ENCODE measurements at regions not wholly inside any gene's neighbourhood (a gene's known extent, or its start where the extent isn't known, plus 50 kb on each side); places are given as distances from the start of the nearest gene placed in this dataset.

DNA sequence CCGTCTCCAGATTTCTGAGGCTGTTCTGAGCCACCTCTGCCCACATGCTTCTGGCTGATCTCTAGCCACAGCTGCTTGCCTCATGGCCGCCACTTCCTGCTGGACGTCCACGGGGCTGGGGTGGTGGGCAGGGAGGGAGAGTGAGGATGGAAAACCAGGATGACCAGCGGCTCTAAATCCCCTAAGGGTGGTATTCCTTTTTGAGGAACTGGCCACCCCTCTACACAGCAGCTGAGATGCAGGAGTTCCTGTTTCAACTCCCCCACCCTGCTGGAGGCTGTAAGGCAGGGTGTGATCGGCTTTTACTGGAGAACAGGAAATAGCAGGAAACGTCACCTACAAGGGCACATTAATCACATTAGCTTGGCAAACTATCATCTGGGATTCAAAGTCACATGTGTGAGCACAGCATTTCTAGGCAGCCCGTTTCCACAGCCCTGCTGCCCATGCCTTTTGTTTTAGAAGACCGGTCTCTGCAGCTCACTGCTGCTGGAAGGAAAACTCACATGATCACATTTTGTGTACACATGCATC lies 181.6 kb upstream of the ECI2 start (continued):
- TF ChIP-seq, protein P1, sequence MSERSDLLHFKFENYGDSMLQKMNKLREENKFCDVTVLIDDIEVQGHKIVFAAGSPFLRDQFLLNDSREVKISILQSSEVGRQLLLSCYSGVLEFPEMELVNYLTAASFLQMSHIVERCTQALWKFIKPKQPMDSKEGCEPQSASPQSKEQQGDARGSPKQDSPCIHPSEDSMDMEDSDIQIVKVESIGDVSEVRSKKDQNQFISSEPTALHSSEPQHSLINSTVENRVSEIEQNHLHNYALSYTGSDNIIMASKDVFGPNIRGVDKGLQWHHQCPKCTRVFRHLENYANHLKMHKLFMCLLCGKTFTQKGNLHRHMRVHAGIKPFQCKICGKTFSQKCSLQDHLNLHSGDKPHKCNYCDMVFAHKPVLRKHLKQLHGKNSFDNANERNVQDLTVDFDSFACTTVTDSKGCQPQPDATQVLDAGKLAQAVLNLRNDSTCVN (CRISPR knock-in tag; IDR thresholded peaks at IDR 0.05): 0 out of 2 replicates have a peak, but pooled peaks have one; percentile 2
- TF ChIP-seq, protein P2, sequence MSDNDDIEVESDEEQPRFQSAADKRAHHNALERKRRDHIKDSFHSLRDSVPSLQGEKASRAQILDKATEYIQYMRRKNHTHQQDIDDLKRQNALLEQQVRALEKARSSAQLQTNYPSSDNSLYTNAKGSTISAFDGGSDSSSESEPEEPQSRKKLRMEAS (CRISPR knock-in tag; IDR thresholded peaks at IDR 0.05): peak; percentile 70
- TF ChIP-seq HSF4 (CRISPR knock-in tag; IDR thresholded peaks at IDR 0.05; ENCODE audit: borderline replicate concordance): no peak
- TF ChIP-seq ZSCAN32 (CRISPR knock-in tag; IDR thresholded peaks at IDR 0.05): no peak
- no peak for TF ChIP-seq ZNF41 (CRISPR knock-in tag; conservative IDR thresholded peaks at IDR 0.05)
- TF ChIP-seq ESRRB (CRISPR knock-in tag; IDR thresholded peaks at IDR 0.05; ENCODE audit: borderline replicate concordance): no peak
- peak; percentile 59; the same call in 1 of the 2 replicates for TF ChIP-seq BACH1 (tag; IDR thresholded peaks at IDR 0.05)
- TF ChIP-seq L3MBTL2 (IDR thresholded peaks at IDR 0.05): peak; percentile 54; the same call in 1 of the 2 replicates
- TF ChIP-seq, protein P3, sequence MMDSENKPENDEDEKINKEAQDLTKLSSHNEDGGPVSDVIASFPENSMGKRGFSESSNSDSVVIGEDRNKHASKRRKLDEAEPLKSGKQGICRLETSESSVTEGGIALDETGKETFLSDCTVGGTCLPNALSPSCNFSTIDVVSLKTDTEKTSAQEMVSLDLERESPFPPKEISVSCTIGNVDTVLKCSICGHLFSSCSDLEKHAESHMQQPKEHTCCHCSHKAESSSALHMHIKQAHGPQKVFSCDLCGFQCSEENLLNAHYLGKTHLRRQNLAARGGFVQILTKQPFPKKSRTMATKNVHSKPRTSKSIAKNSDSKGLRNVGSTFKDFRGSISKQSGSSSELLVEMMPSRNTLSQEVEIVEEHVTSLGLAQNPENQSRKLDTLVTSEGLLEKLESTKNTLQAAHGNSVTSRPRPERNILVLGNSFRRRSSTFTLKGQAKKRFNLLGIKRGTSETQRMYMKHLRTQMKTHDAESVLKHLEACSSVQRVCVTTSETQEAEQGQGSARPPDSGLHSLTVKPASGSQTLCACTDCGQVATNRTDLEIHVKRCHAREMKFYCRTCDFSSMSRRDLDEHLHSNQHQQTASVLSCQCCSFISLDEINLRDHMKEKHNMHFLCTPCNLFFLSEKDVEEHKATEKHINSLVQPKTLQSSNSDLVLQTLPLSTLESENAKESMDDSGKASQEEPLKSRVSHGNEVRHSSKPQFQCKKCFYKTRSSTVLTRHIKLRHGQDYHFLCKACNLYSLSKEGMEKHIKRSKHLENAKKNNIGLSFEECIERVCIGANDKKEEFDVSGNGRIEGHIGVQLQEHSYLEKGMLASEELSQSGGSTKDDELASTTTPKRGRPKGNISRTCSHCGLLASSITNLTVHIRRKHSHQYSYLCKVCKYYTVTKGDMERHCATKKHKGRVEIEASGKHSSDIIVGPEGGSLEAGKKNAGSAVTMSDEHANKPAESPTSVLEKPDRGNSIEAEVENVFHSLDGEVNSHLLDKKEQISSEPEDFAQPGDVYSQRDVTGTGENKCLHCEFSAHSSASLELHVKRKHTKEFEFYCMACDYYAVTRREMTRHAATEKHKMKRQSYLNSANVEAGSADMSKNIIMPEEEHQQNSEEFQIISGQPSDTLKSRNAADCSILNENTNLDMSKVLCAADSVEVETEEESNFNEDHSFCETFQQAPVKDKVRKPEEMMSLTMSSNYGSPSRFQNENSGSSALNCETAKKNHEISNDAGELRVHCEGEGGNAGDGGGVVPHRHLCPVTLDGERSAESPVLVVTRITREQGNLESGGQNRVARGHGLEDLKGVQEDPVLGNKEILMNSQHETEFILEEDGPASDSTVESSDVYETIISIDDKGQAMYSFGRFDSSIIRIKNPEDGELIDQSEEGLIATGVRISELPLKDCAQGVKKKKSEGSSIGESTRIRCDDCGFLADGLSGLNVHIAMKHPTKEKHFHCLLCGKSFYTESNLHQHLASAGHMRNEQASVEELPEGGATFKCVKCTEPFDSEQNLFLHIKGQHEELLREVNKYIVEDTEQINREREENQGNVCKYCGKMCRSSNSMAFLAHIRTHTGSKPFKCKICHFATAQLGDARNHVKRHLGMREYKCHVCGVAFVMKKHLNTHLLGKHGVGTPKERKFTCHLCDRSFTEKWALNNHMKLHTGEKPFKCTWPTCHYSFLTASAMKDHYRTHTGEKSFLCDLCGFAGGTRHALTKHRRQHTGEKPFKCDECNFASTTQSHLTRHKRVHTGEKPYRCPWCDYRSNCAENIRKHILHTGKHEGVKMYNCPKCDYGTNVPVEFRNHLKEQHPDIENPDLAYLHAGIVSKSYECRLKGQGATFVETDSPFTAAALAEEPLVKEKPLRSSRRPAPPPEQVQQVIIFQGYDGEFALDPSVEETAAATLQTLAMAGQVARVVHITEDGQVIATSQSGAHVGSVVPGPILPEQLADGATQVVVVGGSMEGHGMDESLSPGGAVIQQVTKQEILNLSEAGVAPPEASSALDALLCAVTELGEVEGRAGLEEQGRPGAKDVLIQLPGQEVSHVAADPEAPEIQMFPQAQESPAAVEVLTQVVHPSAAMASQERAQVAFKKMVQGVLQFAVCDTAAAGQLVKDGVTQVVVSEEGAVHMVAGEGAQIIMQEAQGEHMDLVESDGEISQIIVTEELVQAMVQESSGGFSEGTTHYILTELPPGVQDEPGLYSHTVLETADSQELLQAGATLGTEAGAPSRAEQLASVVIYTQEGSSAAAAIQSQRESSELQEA (IDR thresholded peaks at IDR 0.05; ENCODE audit: low read depth): no peak
- TF ChIP-seq, protein P4, sequence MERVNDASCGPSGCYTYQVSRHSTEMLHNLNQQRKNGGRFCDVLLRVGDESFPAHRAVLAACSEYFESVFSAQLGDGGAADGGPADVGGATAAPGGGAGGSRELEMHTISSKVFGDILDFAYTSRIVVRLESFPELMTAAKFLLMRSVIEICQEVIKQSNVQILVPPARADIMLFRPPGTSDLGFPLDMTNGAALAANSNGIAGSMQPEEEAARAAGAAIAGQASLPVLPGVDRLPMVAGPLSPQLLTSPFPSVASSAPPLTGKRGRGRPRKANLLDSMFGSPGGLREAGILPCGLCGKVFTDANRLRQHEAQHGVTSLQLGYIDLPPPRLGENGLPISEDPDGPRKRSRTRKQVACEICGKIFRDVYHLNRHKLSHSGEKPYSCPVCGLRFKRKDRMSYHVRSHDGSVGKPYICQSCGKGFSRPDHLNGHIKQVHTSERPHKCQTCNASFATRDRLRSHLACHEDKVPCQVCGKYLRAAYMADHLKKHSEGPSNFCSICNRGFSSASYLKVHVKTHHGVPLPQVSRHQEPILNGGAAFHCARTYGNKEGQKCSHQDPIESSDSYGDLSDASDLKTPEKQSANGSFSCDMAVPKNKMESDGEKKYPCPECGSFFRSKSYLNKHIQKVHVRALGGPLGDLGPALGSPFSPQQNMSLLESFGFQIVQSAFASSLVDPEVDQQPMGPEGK (CRISPR knock-in tag; IDR thresholded peaks at IDR 0.05; ENCODE audit: borderline replicate concordance): peak; percentile 13; the same call in 1 of the 2 replicates
- TF ChIP-seq, protein P5, sequence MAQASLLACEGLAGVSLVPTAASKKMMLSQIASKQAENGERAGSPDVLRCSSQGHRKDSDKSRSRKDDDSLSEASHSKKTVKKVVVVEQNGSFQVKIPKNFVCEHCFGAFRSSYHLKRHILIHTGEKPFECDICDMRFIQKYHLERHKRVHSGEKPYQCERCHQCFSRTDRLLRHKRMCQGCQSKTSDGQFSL (CRISPR knock-in tag; IDR thresholded peaks at IDR 0.05): peak; percentile 79
- TF ChIP-seq, protein P5 (tag; IDR thresholded peaks at IDR 0.05): no peak
- TF ChIP-seq, protein P6, sequence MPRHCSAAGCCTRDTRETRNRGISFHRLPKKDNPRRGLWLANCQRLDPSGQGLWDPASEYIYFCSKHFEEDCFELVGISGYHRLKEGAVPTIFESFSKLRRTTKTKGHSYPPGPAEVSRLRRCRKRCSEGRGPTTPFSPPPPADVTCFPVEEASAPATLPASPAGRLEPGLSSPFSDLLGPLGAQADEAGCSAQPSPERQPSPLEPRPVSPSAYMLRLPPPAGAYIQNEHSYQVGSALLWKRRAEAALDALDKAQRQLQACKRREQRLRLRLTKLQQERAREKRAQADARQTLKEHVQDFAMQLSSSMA (CRISPR knock-in tag; IDR thresholded peaks at IDR 0.05): no peak
- peak; percentile 93 for TF ChIP-seq ZNF12 (CRISPR knock-in tag; IDR thresholded peaks at IDR 0.05)

All from K562 (cell line).